Endothelial cell of umbilical vein (primary cell): ENCODE measurements at regions not wholly inside any gene's neighbourhood (a gene's known extent, or its start where the extent isn't known, plus 50 kb on each side); places are given as distances from the start of the nearest gene placed in this dataset.

ENCODE experiments used
- EZH2 ChIP-seq: IDR thresholded peaks from 2 replicates; pipeline ENCODE4 v1.6.1; 2012; ENCODE audit warnings: borderline replicate concordance, low read depth, mild to moderate bottlenecking, moderate library complexity, low read length, inconsistent platforms; ENCODE audit not compliant: severe bottlenecking
- TF ChIP-seq, protein P1 (sequence below), 2 donors: IDR thresholded peaks; 1 replicate in 1 of 2; 2 replicates in 1 of 2; pipeline ENCODE4 v1.5.1; 2011; ENCODE audit warnings: low read length in 2 of 2, mild to moderate bottlenecking in 2 of 2, moderate library complexity in 2 of 2, control low read depth in 1 of 2, inconsistent platforms in 1 of 2, low read depth in 1 of 2; ENCODE audit not compliant: insufficient read depth in 1 of 2; ENCODE audit errors: extremely low read depth in 1 of 2

GRCh38 chr2:206859330-206859739 lies 80.0 kb upstream of the CPO start:
- TF ChIP-seq, protein P1, sequence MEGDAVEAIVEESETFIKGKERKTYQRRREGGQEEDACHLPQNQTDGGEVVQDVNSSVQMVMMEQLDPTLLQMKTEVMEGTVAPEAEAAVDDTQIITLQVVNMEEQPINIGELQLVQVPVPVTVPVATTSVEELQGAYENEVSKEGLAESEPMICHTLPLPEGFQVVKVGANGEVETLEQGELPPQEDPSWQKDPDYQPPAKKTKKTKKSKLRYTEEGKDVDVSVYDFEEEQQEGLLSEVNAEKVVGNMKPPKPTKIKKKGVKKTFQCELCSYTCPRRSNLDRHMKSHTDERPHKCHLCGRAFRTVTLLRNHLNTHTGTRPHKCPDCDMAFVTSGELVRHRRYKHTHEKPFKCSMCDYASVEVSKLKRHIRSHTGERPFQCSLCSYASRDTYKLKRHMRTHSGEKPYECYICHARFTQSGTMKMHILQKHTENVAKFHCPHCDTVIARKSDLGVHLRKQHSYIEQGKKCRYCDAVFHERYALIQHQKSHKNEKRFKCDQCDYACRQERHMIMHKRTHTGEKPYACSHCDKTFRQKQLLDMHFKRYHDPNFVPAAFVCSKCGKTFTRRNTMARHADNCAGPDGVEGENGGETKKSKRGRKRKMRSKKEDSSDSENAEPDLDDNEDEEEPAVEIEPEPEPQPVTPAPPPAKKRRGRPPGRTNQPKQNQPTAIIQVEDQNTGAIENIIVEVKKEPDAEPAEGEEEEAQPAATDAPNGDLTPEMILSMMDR (IDR thresholded peaks at IDR 0.05; ENCODE audit: extremely low read depth in 1 of 2, insufficient read depth in 1 of 2, low read depth in 1 of 2, low read length in 2 of 2): no peak
- no peak for TF ChIP-seq EZH2
